Tibial nerve (tissue), 4 donors: ENCODE measurements at regions not wholly inside any gene's neighbourhood (a gene's known extent, or its start where the extent isn't known, plus 50 kb on each side); places are given as distances from the start of the nearest gene placed in this dataset.

Experiments used
- EP300 ChIP-seq, 2 donors: sonication (generic); formaldehyde crosslinking; IDR thresholded peaks; one replicate each; pipeline ENCODE4 v1.6.1; 2017; ENCODE audit warnings: antibody characterized with exemption in 2 of 2, mild to moderate bottlenecking in 1 of 2
- POLR2A ChIP-seq, 2 donors: fragments of 450-650 bp; IDR thresholded peaks; one replicate each; pipeline ENCODE4 v1.6.1; 2017; ENCODE audit warnings: antibody characterized with exemption in 2 of 2, mild to moderate bottlenecking in 2 of 2, moderate library complexity in 2 of 2
- TF ChIP-seq, protein P1 (sequence below), 5 experiments: fragments of 200-600 bp in 3 of 5; fragments of 450-650 bp in 2 of 5; sonication (generic) in 3 of 5; IDR thresholded peaks; one replicate each; pipeline ENCODE4 v1.5.1; 2016 to 2019; ENCODE audit warnings: antibody characterized with exemption in 5 of 5, mild to moderate bottlenecking in 3 of 5, moderate library complexity in 2 of 5

DNA sequence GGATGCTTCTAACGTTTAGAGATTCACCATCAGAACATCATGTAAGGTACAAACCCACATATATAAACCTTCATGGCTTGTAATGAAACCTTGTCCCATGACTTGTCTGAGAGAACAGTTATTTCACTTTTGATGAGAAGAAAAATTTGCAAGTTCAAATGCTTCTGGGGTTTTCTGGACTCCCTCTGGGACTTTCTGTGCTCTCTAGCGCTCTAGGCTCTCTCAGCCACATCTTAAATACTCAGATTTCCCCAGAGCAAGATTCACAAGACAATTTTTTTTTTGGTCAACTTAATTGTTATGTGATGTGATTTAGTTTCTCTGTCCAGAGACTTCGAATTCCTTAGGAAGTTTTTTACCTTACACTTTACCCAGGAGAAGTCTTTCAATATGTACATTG is 282.8 kb upstream of the EDNRB start:
- TF ChIP-seq POLR2A (IDR thresholded peaks at IDR 0.05) = no peak
- TF ChIP-seq, protein P1, sequence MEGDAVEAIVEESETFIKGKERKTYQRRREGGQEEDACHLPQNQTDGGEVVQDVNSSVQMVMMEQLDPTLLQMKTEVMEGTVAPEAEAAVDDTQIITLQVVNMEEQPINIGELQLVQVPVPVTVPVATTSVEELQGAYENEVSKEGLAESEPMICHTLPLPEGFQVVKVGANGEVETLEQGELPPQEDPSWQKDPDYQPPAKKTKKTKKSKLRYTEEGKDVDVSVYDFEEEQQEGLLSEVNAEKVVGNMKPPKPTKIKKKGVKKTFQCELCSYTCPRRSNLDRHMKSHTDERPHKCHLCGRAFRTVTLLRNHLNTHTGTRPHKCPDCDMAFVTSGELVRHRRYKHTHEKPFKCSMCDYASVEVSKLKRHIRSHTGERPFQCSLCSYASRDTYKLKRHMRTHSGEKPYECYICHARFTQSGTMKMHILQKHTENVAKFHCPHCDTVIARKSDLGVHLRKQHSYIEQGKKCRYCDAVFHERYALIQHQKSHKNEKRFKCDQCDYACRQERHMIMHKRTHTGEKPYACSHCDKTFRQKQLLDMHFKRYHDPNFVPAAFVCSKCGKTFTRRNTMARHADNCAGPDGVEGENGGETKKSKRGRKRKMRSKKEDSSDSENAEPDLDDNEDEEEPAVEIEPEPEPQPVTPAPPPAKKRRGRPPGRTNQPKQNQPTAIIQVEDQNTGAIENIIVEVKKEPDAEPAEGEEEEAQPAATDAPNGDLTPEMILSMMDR (IDR thresholded peaks at IDR 0.05) = no peak
- no peak for TF ChIP-seq EP300 (IDR thresholded peaks at IDR 0.05)
